ENCODE measurements at regions not wholly inside any gene's neighbourhood (a gene's known extent, or its start where the extent isn't known, plus 50 kb on each side); places are given as distances from the start of the nearest gene placed in this dataset.

GRCh38 chr10:128476845-128477244 is 350.6 kb upstream of the MKI67 start (continued):
- TF ChIP-seq RAD21 (IDR thresholded peaks at IDR 0.05; ENCODE audit: low read length) (no peak), TAF1 (IDR thresholded peaks at IDR 0.05; ENCODE audit: borderline replicate concordance, low read depth, low read length) (no peak), ELF1 (IDR thresholded peaks at IDR 0.05) (no peak), RCOR1 (IDR thresholded peaks at IDR 0.05; ENCODE audit: low read length) (no peak)

GRCh38 chr10:128480601-128481000 is 354.4 kb upstream of the MKI67 start:
- no peaks in the 10 kb centered on the region for H4K20me1 ChIP-seq (ENCODE audit: insufficient read depth)
- H2AFZ ChIP-seq (ENCODE audit: low read depth), result no peak overlapping the region
- no peak overlapping the region for H3K4me3 ChIP-seq (ENCODE audit: low read depth in 2 of 2, low read length in 1 of 2)
- no peaks in the 10 kb centered on the region for H3K27me3 ChIP-seq (ENCODE audit: insufficient read depth)
- H3K36me3 ChIP-seq (replicated peaks in 1 of 2; ENCODE audit: control insufficient read depth in 1 of 2, insufficient read depth in 2 of 2, low read length in 1 of 2), result no peaks in the 10 kb centered on the region
- WGBS (ENCODE audit: low lambda C conversion rate), result 29% methylated on average over 7 of the region's 9 CpGs
- no peak overlapping the region for H3K4me2 ChIP-seq
- H3K9me3 ChIP-seq, result no peaks in the 10 kb centered on the region
- H3K9me2 ChIP-seq, result no peaks in the 10 kb centered on the region
- TF ChIP-seq NRF1 (IDR thresholded peaks at IDR 0.05; ENCODE audit: low read depth, low read length), result no peak
- TF ChIP-seq, protein P1, sequence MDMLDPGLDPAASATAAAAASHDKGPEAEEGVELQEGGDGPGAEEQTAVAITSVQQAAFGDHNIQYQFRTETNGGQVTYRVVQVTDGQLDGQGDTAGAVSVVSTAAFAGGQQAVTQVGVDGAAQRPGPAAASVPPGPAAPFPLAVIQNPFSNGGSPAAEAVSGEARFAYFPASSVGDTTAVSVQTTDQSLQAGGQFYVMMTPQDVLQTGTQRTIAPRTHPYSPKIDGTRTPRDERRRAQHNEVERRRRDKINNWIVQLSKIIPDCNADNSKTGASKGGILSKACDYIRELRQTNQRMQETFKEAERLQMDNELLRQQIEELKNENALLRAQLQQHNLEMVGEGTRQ (IDR thresholded peaks at IDR 0.05; ENCODE audit: borderline replicate concordance, low read depth, low read length), result no peak
- no peak for TF ChIP-seq FOXJ3 (CRISPR knock-in tag; IDR thresholded peaks at IDR 0.05)
- TF ChIP-seq RCOR1 (IDR thresholded peaks at IDR 0.05; ENCODE audit: low read length), result no peak
- no peak for TF ChIP-seq TAF1 (IDR thresholded peaks at IDR 0.05; ENCODE audit: borderline replicate concordance, low read depth, low read length)
- TF ChIP-seq ZBTB33 (IDR thresholded peaks at IDR 0.05; ENCODE audit: borderline replicate concordance, low read depth), result no peak
- TF ChIP-seq POLR2AphosphoS5 (IDR thresholded peaks at IDR 0.05; ENCODE audit: low read depth, low read length), result no peak
- no peak for TF ChIP-seq REST (IDR thresholded peaks at IDR 0.05; ENCODE audit: low read depth, low read length)
- TF ChIP-seq FOXM1 (IDR thresholded peaks at IDR 0.05; ENCODE audit: low read depth), result no peak
- no peak for TF ChIP-seq TEAD4 (IDR thresholded peaks at IDR 0.05; ENCODE audit: borderline replicate concordance, insufficient read depth)
- TF ChIP-seq CTCF (IDR thresholded peaks at IDR 0.05), result no peak
- TF ChIP-seq TCF12 (IDR thresholded peaks at IDR 0.05), result no peak
- TF ChIP-seq MEF2A (IDR thresholded peaks at IDR 0.05; ENCODE audit: borderline replicate concordance, low read depth), result no peak
- no peak for TF ChIP-seq GATA2 (CRISPR knock-in tag; IDR thresholded peaks at IDR 0.05)
- TF ChIP-seq USF1 (IDR thresholded peaks at IDR 0.05; ENCODE audit: borderline replicate concordance, low read depth), result no peak
- H3F3A ChIP-seq (replicated peaks; ENCODE audit: insufficient read depth), result no peaks in the 10 kb centered on the region
- H3K4me1 ChIP-seq (ENCODE audit: control insufficient read depth in 1 of 2, insufficient read depth in 2 of 2, low read depth in 1 of 2, low read length in 1 of 2), result peaks cover 0 to 17% of the 10 kb centered on the region in 2 experiments; a peak in 1 of 4 replicates
- H3K79me2 ChIP-seq (ENCODE audit: insufficient read depth), result no peaks in the 10 kb centered on the region
- DNase-seq, result no peak
- H3K9ac ChIP-seq, result no peak overlapping the region
- POLR2A ChIA-PET, result no interaction called here
- H3K27ac ChIP-seq (ENCODE audit: low read depth in 2 of 2, low read length in 1 of 2), result no peak overlapping the region
- CTCF ChIA-PET, result no interaction called here
